ENCODE measurements at regions not wholly inside any gene's neighbourhood (a gene's known extent, or its start where the extent isn't known, plus 50 kb on each side); places are given as distances from the start of the nearest gene placed in this dataset.

- FAIRE-seq: no peak
- DNase-seq (ENCODE audit: insufficient read length, low spot score): no peak
Measured at GRCh38 chr5:44661851-44662250, 146.9 kb upstream of the MRPS30 start.

GRCh38 chr5:44660251-44660650, 148.5 kb upstream of the MRPS30 start:
- DNase-seq (ENCODE audit: insufficient read length, low spot score): no peak
- FAIRE-seq: no peak

- FAIRE-seq: no peak
- DNase-seq (ENCODE audit: insufficient read length, low spot score): no peak
Measured at GRCh38 chr5:44659334-44659733, 149.4 kb upstream of the MRPS30 start.

- FAIRE-seq: no peak
- no peak for DNase-seq (ENCODE audit: insufficient read length, low spot score)
Measured at GRCh38 chr5:44652674-44653073, 156.1 kb upstream of the MRPS30 start.

GRCh38 chr5:44646016-44646415, 162.7 kb upstream of the MRPS30 start:
- DNase-seq (ENCODE audit: insufficient read length, low spot score) (no peak), FAIRE-seq (no peak)

- FAIRE-seq: no peak
- no peak for DNase-seq (ENCODE audit: insufficient read length, low spot score)
Measured at GRCh38 chr5:44645502-44645901, 163.2 kb upstream of the MRPS30 start.

- FAIRE-seq (no peak), DNase-seq (ENCODE audit: insufficient read length, low spot score) (no peak)
Measured at GRCh38 chr5:44644628-44645027, 164.1 kb upstream of the MRPS30 start.

GRCh38 chr5:44641820-44642219, 166.9 kb upstream of the MRPS30 start:
- DNase-seq (ENCODE audit: insufficient read length, low spot score): no peak
- no peak for FAIRE-seq

GRCh38 chr5:44640945-44641456, 167.7 kb upstream of the MRPS30 start:
- FAIRE-seq: no peak

GRCh38 chr5:44637916-44638869, 170.6 kb upstream of the MRPS30 start:
- DNase-seq (ENCODE audit: insufficient read length, low spot score): no peak
- FAIRE-seq: no peak

More at GRCh38 chr5:44640945-44641456, 167.7 kb upstream of the MRPS30 start:
- no peak for DNase-seq (ENCODE audit: insufficient read length, low spot score)

GRCh38 chr5:44632344-44632743, 176.4 kb upstream of the MRPS30 start:
- FAIRE-seq (no peak), DNase-seq (ENCODE audit: insufficient read length, low spot score) (no peak)

- no peak for DNase-seq (ENCODE audit: insufficient read length, low spot score)
- no peak for FAIRE-seq
Measured at GRCh38 chr5:44626846-44627245, 181.9 kb upstream of the MRPS30 start.

- DNase-seq (ENCODE audit: insufficient read length, low spot score): no peak
- no peak for FAIRE-seq
Measured at GRCh38 chr5:44622331-44622730, 186.4 kb upstream of the MRPS30 start.

GRCh38 chr5:44619875-44620610, 188.7 kb upstream of the MRPS30 start:
- no peak for FAIRE-seq
- DNase-seq (ENCODE audit: insufficient read length, low spot score): no peak

GRCh38 chr5:44614845-44615244, 193.9 kb upstream of the MRPS30 start:
- FAIRE-seq (no peak), DNase-seq (ENCODE audit: insufficient read length, low spot score) (no peak)

- DNase-seq (ENCODE audit: insufficient read length, low spot score): no peak
- FAIRE-seq: no peak
Measured at GRCh38 chr5:44613936-44614335, 194.8 kb upstream of the MRPS30 start.

GRCh38 chr5:44605926-44606325, 202.8 kb upstream of the MRPS30 start:
- FAIRE-seq: no peak
- DNase-seq (ENCODE audit: insufficient read length, low spot score): no peak

GRCh38 chr5:44603496-44604272, 205.1 kb upstream of the MRPS30 start:
- DNase-seq (ENCODE audit: insufficient read length, low spot score): no peak
- no peak for FAIRE-seq

GRCh38 chr5:44574678-44575077, 185.5 kb upstream of the FGF10 start:
- DNase-seq (ENCODE audit: insufficient read length, low spot score) (no peak), FAIRE-seq (no peak)

GRCh38 chr5:44568519-44568918, 179.3 kb upstream of the FGF10 start:
- no peak for FAIRE-seq
- no peak for DNase-seq (ENCODE audit: insufficient read length, low spot score)

- FAIRE-seq (no peak), DNase-seq (ENCODE audit: insufficient read length, low spot score) (no peak)
Measured at GRCh38 chr5:44565902-44566301, 176.7 kb upstream of the FGF10 start.
